HG03439 (cell line): ENCODE measurements at regions not wholly inside any gene's neighbourhood (a gene's known extent, or its start where the extent isn't known, plus 50 kb on each side); places are given as distances from the start of the nearest gene placed in this dataset.
"Not testable (repeated sequence)": the region's sequence is repeated elsewhere in the genome, so short reads cannot be mapped to it uniquely, and the experiment has no call there.

Experiments
- ATAC-seq: cut with Tn5 transposase; IDR thresholded peaks from one replicate; pipeline ENCODE4 v1.9.1; 2021; ENCODE audit warnings: mild to moderate bottlenecking, moderate library complexity; ENCODE audit not compliant: unreplicated experiment

GRCh38 chr10:107529350-107529749 lies 364.8 kb upstream of the SORCS1 start:
- no peak for ATAC-seq

DNA sequence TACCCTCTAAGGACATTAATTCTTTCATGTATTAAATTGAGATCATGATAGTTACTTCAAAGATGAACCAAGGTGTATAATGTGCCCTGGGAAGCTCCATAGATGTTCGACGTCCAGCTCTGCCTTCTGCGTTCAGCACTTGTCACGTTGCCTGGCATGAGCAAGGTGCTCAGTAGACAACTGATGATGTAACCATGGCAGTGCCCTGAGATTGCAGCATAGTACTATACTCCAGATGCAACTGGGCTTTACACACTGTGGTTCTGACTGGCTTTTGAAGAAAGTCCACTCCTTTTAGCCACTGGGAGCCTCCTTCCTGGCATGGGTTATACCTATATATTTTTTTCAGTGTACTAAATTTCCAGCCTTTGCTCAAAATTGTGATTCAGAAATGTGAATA lies 355.8 kb upstream of the SORCS1 start:
- no peak for ATAC-seq

- ATAC-seq, result no peak
These were observed 353.3 kb upstream of the SORCS1 start for GRCh38 chr10:107517811-107518210.

DNA sequence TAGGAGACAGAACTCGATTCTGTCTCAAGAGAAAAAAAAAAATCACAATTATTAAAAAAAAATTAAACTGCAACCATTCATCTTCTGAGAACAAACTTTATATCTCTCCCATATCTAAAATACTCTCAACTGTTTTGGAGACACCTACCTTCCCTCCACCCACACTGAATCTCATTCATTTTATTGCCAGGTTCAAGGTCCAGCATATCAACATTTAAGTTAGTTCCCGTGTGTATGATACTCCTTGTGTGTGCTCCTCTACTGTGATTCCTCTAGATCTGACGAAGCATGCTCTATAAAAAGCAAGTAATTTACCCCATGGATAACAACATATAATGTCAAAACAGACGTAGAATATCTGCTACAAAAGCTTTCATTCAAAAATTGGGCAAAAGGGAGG lies 351.8 kb upstream of the SORCS1 start:
- ATAC-seq, result no peak

- ATAC-seq, result not testable (repeated sequence)
These were observed 339.5 kb upstream of the SORCS1 start for GRCh38 chr10:107504011-107504410.

- no peak for ATAC-seq
These were observed 337.9 kb upstream of the SORCS1 start for GRCh38 chr10:107502229-107502985.

DNA sequence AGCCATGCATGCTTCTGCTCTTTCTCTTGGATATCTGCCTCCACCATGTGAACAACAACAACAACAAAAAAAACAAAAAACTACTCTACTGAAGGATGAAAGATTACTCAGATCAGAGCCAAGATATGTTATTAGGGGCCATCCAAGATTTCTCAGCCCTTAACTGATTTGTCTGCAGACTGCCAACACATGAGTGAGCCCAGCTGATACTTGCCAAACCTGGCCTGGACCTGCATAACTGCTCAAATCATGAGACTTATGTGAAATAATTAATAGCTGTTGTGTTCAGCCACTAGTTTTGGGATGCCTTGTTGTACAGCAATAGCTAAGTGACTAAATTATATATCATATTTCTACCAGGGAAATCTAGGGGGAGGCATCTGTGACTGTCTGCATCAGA lies 334.5 kb upstream of the SORCS1 start:
- no peak for ATAC-seq

DNA sequence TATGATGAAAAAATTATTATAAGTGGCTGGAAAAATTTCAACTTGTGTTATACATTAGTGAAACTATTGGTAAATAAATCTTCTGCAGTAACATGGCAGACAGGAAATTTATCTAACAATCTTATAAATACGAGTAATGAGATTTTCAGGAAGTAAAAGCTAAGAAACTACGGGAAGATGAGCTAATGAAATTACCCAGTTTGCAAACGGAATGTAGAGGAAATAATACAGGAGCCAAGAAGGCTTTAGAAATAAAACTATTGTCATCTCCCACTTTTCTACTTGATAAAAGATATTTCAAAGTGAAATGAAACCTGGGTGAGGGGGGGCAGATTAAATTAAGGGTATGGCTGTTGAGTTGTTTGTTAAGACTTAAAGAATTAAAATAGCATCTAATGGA lies 332.5 kb upstream of the SORCS1 start:
- no peak for ATAC-seq

GRCh38 chr10:107496594-107496993 lies 332.1 kb upstream of the SORCS1 start:
- no peak for ATAC-seq

GRCh38 chr10:107492389-107492788 lies 327.9 kb upstream of the SORCS1 start:
- ATAC-seq, result no peak

DNA sequence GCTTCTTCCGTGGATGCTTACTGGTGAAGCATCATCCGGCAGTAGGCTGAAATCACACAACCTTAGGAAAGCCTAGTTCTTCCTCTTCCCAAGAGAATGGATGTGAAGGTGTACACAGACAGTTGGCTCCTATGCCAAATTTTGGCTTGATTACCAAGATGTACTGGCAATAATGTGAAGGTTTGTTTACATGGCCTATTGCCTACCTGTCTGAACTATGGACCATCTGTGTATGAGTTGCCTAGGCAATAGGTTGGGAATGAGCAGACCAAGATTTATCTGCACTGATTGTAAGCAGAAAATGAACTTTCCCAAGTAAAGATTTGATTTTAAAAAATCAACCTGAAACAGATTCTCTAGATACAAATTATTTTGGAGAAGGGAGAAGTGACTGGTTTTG lies 325.9 kb upstream of the SORCS1 start:
- no peak for ATAC-seq

- ATAC-seq, result no peak
These were observed 322.8 kb upstream of the SORCS1 start for GRCh38 chr10:107487284-107487683.

- no peak for ATAC-seq
These were observed 320.5 kb upstream of the SORCS1 start for GRCh38 chr10:107485019-107485418.

GRCh38 chr10:107481881-107482280 lies 317.4 kb upstream of the SORCS1 start:
- no peak for ATAC-seq

DNA sequence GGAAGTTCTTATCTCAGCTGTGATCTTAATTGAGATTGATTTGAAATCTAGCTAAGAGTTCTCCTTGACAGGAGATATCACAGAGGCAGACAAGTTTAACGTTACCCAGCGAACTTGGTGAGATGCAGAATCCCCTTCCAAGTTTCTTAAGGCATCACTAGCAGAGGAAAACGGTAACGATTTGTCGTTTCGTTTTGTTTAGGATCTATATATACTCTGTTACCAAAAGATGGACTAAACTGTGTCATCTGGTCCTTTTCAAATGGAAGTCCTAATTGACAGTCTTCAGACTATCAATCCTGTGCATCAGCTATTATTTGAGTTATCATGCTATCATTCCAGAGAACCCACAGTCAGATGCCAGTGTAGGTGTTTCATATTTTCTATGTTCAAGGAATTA lies 316.7 kb upstream of the SORCS1 start:
- no peak for ATAC-seq

- ATAC-seq, result no peak
These were observed 316.3 kb upstream of the SORCS1 start for GRCh38 chr10:107480781-107481180.

- peak; percentile 64 for ATAC-seq
These were observed 312.8 kb upstream of the SORCS1 start for GRCh38 chr10:107477266-107477665.

GRCh38 chr10:107476408-107476807 lies 311.9 kb upstream of the SORCS1 start:
- ATAC-seq, result no peak

DNA sequence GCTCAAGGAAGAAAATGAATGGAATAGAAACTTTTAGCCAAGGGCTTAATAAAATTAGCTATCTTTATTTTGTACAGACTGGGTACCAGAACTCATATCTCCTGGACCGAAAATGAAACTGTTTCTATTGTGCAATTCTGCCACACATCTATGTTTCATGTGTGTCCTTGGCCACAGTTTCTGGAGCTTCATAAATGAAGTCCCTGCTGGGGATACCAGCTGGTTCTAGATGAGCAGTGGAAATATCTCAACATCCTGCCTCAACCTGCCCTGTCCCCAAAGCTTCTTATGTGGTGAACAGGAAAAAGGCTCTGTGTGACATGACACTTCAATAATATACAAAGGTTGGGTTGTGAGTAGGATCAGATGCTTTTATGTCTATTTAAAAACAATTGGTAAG lies 310.1 kb upstream of the SORCS1 start:
- ATAC-seq, result no peak

- ATAC-seq, result no peak
These were observed 308.7 kb upstream of the SORCS1 start for GRCh38 chr10:107473225-107473624.

- no peak for ATAC-seq
These were observed 307.4 kb upstream of the SORCS1 start for GRCh38 chr10:107471911-107472310.

DNA sequence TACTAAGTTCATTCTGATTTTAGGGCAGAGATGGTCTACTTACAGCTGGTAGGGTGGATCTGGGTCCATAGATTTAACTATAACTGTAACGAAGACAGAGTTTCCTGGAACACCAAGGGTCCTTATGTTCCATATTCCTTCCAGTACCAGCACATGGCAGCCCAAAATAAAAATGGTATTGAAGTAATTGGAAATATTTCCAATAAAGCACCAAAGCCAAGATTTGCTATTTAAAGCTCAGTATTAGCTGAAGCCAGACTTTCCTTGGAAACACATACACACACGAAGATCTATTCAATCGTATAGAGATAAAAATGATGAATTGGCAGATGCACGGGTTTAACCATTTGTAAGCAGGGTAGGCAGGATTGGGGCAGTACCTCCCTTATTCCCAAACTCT lies 289.1 kb upstream of the SORCS1 start:
- no peak for ATAC-seq

DNA sequence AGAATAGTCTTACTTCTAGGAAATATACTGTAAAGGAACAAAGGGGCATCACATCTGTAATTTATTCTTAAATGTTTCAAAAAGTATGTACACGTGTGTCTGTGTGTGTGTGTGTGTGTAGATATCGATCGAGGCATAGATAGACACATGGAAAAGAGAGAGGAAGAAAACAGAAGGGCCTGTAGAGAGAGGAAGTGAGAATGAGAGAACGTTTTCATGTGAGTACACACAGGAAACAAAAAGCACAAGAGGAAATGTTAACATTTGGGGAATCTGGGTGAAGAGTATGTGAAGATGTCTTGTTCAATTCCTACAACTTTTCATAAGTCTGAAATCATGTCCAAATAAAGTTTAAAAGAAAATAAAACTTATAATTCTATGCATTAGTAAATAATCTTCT lies 286.5 kb upstream of the SORCS1 start:
- no peak for ATAC-seq
